HepG2 (cell line): ENCODE measurements at regions not wholly inside any gene's neighbourhood (a gene's known extent, or its start where the extent isn't known, plus 50 kb on each side); places are given as distances from the start of the nearest gene placed in this dataset.

Source experiments
- HMG20A ChIP-seq: IDR thresholded peaks from 2 replicates; pipeline ENCODE4 v1.6.1; 2016; ENCODE audit warnings: borderline replicate concordance
- ISL2 ChIP-seq: sonication (generic); formaldehyde crosslinking; IDR thresholded peaks from 2 replicates; pipeline ENCODE4 v1.5.0; 2020; ENCODE audit warnings: missing genetic modification reagents
- MIER3 ChIP-seq: IDR thresholded peaks from 2 replicates; pipeline ENCODE4 v1.6.1; 2016; ENCODE audit warnings: missing compliant biosample characterization, borderline replicate concordance
- REL ChIP-seq: sonication (generic); formaldehyde crosslinking; conservative IDR thresholded peaks from 2 replicates; pipeline ENCODE4 v1.8.0; 2022; ENCODE audit warnings: mild to moderate bottlenecking, missing genetic modification reagents, moderate library complexity
- ZKSCAN8 ChIP-seq: IDR thresholded peaks from 2 replicates; pipeline ENCODE4 v1.6.1; 2016; ENCODE audit warnings: borderline replicate concordance, missing genetic modification reagents, missing compliant biosample characterization
- ZNF30 ChIP-seq: sonication (generic); formaldehyde crosslinking; IDR thresholded peaks from 2 replicates; pipeline ENCODE4 v1.5.0; 2020; ENCODE audit warnings: mild to moderate bottlenecking, missing genetic modification reagents
- ZNF335 ChIP-seq: sonication (generic); formaldehyde crosslinking; IDR thresholded peaks from 2 replicates; pipeline ENCODE4 v1.4.0; 2020; ENCODE audit warnings: missing genetic modification reagents
- ZSCAN31 ChIP-seq: sonication (generic); formaldehyde crosslinking; IDR thresholded peaks from 2 replicates; pipeline ENCODE4 v1.5.0; 2020; ENCODE audit warnings: low read depth, mild to moderate bottlenecking, missing genetic modification reagents
- TF ChIP-seq, protein P1 (sequence below): sonication (generic); formaldehyde crosslinking; IDR thresholded peaks from 2 replicates; pipeline ENCODE4 v1.4.0; 2020; ENCODE audit warnings: mild to moderate bottlenecking, missing genetic modification reagents
- TF ChIP-seq, protein P2 (sequence below): sonication (generic); formaldehyde crosslinking; IDR thresholded peaks from 2 replicates; pipeline ENCODE4 v1.5.0; 2020; ENCODE audit warnings: mild to moderate bottlenecking, missing genetic modification reagents
- TF ChIP-seq, protein P3 (sequence below): sonication (generic); formaldehyde crosslinking; IDR thresholded peaks from 2 replicates; pipeline ENCODE4 v1.5.1; 2020; ENCODE audit warnings: mild to moderate bottlenecking, missing genetic modification reagents, moderate library complexity
- TF ChIP-seq, protein P4 (sequence below): sonication (generic); formaldehyde crosslinking; IDR thresholded peaks from 2 replicates; pipeline ENCODE4 v1.4.0; 2020; ENCODE audit warnings: missing genetic modification reagents
- TF ChIP-seq, protein P5 (sequence below): sonication (generic); formaldehyde crosslinking; IDR thresholded peaks from 2 replicates; pipeline ENCODE4 v1.8.1; 2023; ENCODE audit warnings: mild to moderate bottlenecking, moderate library complexity, missing genetic modification reagents

DNA sequence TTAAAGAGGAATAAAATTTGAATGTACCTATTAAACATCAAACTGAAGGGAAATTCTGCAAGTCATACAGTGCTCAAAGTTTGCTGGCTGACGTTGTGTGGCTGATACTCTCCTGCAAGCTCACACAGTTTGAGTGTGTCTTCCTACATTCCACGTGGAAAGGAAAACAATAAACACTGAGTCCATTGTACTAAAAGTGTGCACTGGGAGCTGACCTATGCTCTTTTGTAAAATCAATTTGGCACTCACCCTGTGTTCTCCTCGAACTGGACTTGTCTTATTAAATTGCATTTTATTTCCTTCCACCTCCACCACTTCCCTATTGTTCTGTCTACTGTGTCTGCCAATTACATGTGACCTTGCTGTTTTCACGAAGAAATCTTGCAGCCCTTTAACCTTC is 458.0 kb downstream of the CPS1 start (continued):
- TF ChIP-seq, protein P1, sequence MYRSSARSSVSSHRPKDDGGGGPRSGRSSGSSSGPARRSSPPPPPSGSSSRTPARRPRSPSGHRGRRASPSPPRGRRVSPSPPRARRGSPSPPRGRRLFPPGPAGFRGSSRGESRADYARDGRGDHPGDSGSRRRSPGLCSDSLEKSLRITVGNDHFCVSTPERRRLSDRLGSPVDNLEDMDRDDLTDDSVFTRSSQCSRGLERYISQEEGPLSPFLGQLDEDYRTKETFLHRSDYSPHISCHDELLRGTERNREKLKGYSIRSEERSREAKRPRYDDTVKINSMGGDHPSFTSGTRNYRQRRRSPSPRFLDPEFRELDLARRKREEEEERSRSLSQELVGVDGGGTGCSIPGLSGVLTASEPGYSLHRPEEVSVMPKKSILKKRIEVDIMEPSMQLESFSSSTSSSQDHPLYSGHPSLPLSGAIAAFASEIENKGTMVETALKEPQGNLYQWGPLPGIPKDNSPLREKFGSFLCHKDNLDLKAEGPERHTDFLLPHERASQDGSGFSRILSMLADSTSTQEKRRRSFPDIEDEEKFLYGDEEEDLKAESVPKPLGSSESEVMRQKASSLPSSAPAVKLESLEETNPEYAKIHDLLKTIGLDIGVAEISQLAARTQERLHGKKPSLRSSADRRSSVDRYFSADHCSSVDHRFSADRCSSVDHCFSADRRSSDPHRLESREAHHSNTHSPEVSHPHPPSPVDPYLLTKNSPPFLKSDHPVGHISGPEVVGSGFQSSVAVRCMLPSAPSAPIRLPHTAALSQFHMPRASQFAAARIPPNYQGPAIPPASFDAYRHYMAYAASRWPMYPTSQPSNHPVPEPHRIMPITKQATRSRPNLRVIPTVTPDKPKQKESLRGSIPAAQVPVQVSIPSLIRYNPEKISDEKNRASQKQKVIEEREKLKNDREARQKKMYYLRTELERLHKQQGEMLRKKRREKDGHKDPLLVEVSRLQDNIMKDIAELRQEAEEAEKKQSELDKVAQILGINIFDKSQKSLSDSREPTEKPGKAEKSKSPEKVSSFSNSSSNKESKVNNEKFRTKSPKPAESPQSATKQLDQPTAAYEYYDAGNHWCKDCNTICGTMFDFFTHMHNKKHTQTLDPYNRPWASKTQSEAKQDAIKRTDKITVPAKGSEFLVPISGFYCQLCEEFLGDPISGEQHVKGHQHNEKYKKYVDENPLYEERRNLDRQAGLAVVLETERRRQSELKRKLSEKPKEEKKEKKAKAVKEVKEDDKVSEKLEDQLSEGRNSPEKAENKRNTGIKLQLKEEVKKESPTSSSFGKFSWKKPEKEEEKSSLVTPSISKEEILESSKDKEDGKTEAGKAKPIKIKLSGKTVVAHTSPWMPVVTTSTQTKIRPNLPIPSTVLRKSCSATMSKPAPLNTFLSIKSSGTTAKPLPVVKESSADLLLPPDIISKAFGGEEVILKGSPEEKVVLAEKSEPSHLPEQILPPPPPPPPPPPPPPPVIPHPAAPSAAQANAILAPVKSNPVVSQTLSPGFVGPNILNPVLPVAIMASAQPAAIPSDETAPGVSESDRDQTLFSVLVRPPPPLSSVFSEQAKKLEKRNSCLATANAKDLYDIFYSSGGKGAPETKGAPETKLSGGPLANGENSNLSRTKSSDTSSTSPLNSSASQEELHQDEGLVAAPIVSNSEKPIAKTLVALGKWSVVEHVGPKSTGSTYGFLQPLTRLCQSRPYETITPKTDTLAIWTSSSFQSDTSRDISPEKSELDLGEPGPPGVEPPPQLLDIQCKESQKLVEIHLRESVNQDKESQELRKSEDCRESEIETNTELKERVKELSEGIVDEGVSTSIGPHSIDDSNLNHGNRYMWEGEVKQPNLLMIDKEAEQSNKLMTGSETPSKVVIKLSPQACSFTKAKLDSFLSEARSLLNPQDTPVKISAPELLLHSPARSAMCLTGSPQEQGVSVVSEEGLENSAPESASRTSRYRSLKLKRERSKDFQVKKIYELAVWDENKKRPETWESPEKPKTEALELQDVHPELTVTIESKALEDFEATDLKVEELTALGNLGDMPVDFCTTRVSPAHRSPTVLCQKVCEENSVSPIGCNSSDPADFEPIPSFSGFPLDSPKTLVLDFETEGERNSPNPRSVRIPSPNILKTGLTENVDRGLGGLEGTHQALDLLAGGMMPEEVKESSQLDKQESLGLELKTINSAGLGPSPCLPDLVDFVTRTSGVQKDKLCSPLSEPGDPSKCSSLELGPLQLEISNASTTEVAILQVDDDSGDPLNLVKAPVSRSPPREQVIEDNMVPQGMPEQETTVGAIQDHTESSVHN = no peak
- TF ChIP-seq REL (CRISPR knock-in tag) (no peak), ZSCAN31 (CRISPR knock-in tag) (peak; percentile 52; the same call in 1 of the 2 replicates), ZNF335 (CRISPR knock-in tag) (no peak), ZKSCAN8 (CRISPR knock-in tag) (0 out of 2 replicates have a peak, but pooled peaks have one; percentile 41), ZNF30 (CRISPR knock-in tag) (no peak), ISL2 (CRISPR knock-in tag) (peak; percentile 74; the same call in 1 of the 2 replicates), HMG20A (CRISPR knock-in tag) (peak; percentile 52; the same call in 1 of the 2 replicates), MIER3 (CRISPR knock-in tag) (0 out of 2 replicates have a peak, but pooled peaks have one; percentile 17)
- TF ChIP-seq, protein P2, sequence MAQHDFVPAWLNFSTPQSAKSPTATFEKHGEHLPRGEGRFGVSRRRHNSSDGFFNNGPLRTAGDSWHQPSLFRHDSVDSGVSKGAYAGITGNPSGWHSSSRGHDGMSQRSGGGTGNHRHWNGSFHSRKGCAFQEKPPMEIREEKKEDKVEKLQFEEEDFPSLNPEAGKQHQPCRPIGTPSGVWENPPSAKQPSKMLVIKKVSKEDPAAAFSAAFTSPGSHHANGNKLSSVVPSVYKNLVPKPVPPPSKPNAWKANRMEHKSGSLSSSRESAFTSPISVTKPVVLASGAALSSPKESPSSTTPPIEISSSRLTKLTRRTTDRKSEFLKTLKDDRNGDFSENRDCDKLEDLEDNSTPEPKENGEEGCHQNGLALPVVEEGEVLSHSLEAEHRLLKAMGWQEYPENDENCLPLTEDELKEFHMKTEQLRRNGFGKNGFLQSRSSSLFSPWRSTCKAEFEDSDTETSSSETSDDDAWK (CRISPR knock-in tag) = no peak
- TF ChIP-seq, protein P3, sequence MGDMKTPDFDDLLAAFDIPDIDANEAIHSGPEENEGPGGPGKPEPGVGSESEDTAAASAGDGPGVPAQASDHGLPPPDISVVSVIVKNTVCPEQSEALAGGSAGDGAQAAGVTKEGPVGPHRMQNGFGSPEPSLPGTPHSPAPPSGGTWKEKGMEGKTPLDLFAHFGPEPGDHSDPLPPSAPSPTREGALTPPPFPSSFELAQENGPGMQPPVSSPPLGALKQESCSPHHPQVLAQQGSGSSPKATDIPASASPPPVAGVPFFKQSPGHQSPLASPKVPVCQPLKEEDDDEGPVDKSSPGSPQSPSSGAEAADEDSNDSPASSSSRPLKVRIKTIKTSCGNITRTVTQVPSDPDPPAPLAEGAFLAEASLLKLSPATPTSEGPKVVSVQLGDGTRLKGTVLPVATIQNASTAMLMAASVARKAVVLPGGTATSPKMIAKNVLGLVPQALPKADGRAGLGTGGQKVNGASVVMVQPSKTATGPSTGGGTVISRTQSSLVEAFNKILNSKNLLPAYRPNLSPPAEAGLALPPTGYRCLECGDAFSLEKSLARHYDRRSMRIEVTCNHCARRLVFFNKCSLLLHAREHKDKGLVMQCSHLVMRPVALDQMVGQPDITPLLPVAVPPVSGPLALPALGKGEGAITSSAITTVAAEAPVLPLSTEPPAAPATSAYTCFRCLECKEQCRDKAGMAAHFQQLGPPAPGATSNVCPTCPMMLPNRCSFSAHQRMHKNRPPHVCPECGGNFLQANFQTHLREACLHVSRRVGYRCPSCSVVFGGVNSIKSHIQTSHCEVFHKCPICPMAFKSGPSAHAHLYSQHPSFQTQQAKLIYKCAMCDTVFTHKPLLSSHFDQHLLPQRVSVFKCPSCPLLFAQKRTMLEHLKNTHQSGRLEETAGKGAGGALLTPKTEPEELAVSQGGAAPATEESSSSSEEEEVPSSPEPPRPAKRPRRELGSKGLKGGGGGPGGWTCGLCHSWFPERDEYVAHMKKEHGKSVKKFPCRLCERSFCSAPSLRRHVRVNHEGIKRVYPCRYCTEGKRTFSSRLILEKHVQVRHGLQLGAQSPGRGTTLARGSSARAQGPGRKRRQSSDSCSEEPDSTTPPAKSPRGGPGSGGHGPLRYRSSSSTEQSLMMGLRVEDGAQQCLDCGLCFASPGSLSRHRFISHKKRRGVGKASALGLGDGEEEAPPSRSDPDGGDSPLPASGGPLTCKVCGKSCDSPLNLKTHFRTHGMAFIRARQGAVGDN (CRISPR knock-in tag) = no peak
- TF ChIP-seq, protein P4, sequence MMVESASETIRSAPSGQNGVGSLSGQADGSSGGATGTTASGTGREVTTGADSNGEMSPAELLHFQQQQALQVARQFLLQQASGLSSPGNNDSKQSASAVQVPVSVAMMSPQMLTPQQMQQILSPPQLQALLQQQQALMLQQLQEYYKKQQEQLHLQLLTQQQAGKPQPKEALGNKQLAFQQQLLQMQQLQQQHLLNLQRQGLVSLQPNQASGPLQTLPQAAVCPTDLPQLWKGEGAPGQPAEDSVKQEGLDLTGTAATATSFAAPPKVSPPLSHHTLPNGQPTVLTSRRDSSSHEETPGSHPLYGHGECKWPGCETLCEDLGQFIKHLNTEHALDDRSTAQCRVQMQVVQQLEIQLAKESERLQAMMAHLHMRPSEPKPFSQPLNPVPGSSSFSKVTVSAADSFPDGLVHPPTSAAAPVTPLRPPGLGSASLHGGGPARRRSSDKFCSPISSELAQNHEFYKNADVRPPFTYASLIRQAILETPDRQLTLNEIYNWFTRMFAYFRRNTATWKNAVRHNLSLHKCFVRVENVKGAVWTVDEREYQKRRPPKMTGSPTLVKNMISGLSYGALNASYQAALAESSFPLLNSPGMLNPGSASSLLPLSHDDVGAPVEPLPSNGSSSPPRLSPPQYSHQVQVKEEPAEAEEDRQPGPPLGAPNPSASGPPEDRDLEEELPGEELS (CRISPR knock-in tag) = peak; percentile 69; the same call in 1 of the 2 replicates
- TF ChIP-seq, protein P5, sequence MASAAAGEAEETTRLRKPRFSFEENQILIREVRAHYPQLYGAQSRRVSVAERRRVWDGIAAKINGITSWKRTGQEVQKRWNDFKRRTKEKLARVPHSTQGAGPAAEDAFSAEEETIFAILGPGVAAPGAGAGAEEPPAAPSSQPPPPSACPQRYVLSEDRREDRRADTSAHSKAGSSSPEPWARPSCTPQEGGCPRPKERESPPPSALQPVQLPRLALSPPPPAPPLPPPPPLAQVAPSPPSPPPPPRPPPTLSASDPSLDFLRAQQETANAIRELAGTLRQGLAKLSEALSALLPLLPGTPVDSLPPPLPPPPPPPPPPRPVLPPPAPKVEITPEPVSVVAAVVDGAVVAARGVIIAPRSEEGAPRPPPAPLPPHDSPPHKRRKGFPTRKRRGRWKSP = no peak; the same call in 1 of the 2 replicates
